Right lobe of liver (tissue), 6 donors: ENCODE measurements at regions not wholly inside any gene's neighbourhood (a gene's known extent, or its start where the extent isn't known, plus 50 kb on each side); places are given as distances from the start of the nearest gene placed in this dataset.

Source experiments
- ATAC-seq, 4 donors: fragments of 200-7000 bp; cut with Tn5 transposase; one replicate each; pipeline ENCODE4 v1.9.1; 2020; ENCODE audit warnings: mild to moderate bottlenecking in 4 of 4, moderate library complexity in 4 of 4
- DNase-seq, 3 donors: peaks; one replicate each; pipeline ENCODE4 v3.0.0-alpha.2; 2020
- H3K27ac ChIP-seq, 3 donors: fragments of 200-600 bp; one replicate each; pipeline ENCODE4 v1.8.0; 2022
- H3K27me3 ChIP-seq, 2 donors: fragments of 200-600 bp; one replicate each; pipeline ENCODE4 v1.8.0; 2022
- H3K36me3 ChIP-seq, 4 donors: fragments of 200-600 bp; sonication (generic) in 1 of 4; one replicate each; pipeline versions ENCODE4 v1.5.1 to v1.8.0; 2017 to 2022; ENCODE audit warnings: control low read depth in 1 of 4
- H3K4me1 ChIP-seq, 4 donors: fragments of 200-600 bp; sonication (generic) in 1 of 4; one replicate each; pipeline versions ENCODE4 v1.5.1 to v1.8.0; 2017 to 2022; ENCODE audit warnings: control low read depth in 1 of 4
- H3K4me3 ChIP-seq, 3 donors: fragments of 200-600 bp; one replicate each; pipeline ENCODE4 v1.8.0; 2022
- H3K9me3 ChIP-seq, 4 donors: fragments of 200-600 bp; sonication (generic) in 1 of 4; one replicate each; pipeline versions ENCODE4 v1.5.1 to v1.8.0; 2017 to 2022; ENCODE audit warnings: control low read depth in 1 of 4
- CTCF ChIP-seq, 4 donors: fragments of 200-600 bp in 3 of 4; fragments of 450-650 bp in 1 of 4; IDR thresholded peaks; one replicate each; pipeline versions ENCODE4 v1.5.1 to v1.8.0; 2016 to 2022; ENCODE audit warnings: antibody characterized with exemption in 4 of 4, mild to moderate bottlenecking in 2 of 4
- POLR2A ChIP-seq: fragments of 450-650 bp; IDR thresholded peaks from one replicate; pipeline ENCODE4 v1.6.1; 2017; ENCODE audit warnings: antibody characterized with exemption, mild to moderate bottlenecking
- WGBS: methylation state at CpG from one replicate; pipeline ENCODE4 v1.1.6; 2018; ENCODE audit warnings: low coverage, low lambda C conversion rate; ENCODE audit not compliant: insufficient coverage; ENCODE audit errors: missing lambda C conversion rate; 5-methylcytosine and 5-hydroxymethylcytosine counted together
- intact Hi-C, 2 donors: fragments of 100-400 bp; cut with DNase I; formaldehyde crosslinking; loops; one replicate each; pipeline versions ENCODE4 v1.11.2 to v1.14.1; 2022
- donor health status: DM: no; HTN: yes; CAD: no.
- donor health status: DM: no; HTN: no; CAD: no.
- donor health status: DM: no; HTN: no; CAD: no.
- donor health status: DM: no; HTN: yes; CAD: no.
- donor health status: DM: no; HTN: yes; CAD: no.

DNA sequence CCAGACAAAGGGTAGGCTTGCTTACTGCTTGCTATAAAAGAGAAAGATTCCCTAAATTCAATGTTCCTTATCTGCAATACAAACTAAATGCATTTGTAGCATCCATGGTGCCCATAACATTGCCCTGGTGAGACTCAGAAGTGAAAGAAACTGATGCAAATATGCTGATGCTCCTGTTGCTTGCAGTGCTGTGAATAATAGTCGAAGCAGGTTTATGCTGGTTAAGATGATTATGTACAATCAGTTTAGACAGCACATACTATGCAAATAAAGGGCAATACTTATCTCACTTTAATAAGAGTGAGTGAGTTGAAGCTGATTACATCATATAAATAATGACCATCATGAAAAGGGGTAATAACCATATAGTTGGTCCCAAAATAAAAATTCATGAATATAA, 215.5 kb downstream of the SNCAIP start:
- no peaks in the 10 kb centered on the region for H3K4me1 ChIP-seq
- DNase-seq (no peak), ATAC-seq (no peak)
- H3K9me3 ChIP-seq: no peaks in the 10 kb centered on the region
- no peaks in the 10 kb centered on the region for H3K27me3 ChIP-seq
- no peak overlapping the region for H3K4me3 ChIP-seq
- H3K27ac ChIP-seq: no peak overlapping the region
- H3K36me3 ChIP-seq: no peaks in the 10 kb centered on the region
- 100% methylated on average over 1 of the region's 1 CpG for WGBS
- no peak for TF ChIP-seq CTCF (IDR thresholded peaks at IDR 0.05)
- TF ChIP-seq POLR2A: no peak
- intact Hi-C loops: no loop called here

DNA sequence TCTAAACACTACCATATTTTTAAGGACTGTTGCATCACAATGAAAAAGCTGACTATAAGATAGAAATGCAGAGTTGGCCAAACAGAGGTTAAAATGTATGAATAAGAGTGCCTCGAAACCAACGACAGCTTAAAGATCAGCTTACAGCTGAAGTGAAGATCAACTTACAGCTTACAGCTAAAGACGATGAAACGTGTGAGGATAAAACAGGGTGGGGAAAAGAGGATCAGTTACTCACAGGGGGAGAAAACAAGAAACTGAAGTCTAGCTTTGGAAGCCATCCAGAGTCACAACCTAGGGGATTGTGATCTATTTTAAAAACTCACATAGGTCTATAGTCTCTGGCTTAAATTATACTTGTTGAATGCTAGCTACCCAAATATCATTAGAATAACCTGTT, 220.0 kb downstream of the SNCAIP start:
- ATAC-seq: no peak
- Histone ChIP-seq H3K27me3 (no peaks in the 10 kb centered on the region), H3K27ac (no peak overlapping the region), H3K4me1 (no peaks in the 10 kb centered on the region), H3K36me3 (no peaks in the 10 kb centered on the region), H3K4me3 (no peak overlapping the region), H3K9me3 (no peaks in the 10 kb centered on the region)
- 32% methylated on average over 4 of the region's 4 CpGs for WGBS
- DNase-seq: no peak
- intact Hi-C loops: no loop called here
- TF ChIP-seq POLR2A: no peak
- TF ChIP-seq CTCF (IDR thresholded peaks at IDR 0.05): no peak

GRCh38 chr5:122533825-122534224, 221.8 kb downstream of the SNCAIP start:
- DNase-seq: no peak
- Histone ChIP-seq H3K9me3 (no peaks in the 10 kb centered on the region), H3K27me3 (no peaks in the 10 kb centered on the region), H3K27ac (no peak overlapping the region), H3K4me1 (no peaks in the 10 kb centered on the region), H3K4me3 (no peak overlapping the region), H3K36me3 (no peaks in the 10 kb centered on the region)
- no peak for ATAC-seq
- intact Hi-C loops: no loop called here
- TF ChIP-seq POLR2A (no peak), CTCF (IDR thresholded peaks at IDR 0.05) (no peak)

- Histone ChIP-seq H3K4me3 (no peak overlapping the region), H3K27ac (no peak overlapping the region), H3K9me3 (no peaks in the 10 kb centered on the region), H3K36me3 (no peaks in the 10 kb centered on the region), H3K27me3 (no peaks in the 10 kb centered on the region), H3K4me1 (no peaks in the 10 kb centered on the region)
- TF ChIP-seq POLR2A: no peak
- no peak for TF ChIP-seq CTCF (IDR thresholded peaks at IDR 0.05)
- intact Hi-C loops: no loop called here
- ATAC-seq (no peak), DNase-seq (no peak)
- WGBS: 75% methylated on average over 2 of the region's 2 CpGs
These were observed 222.8 kb downstream of the SNCAIP start for GRCh38 chr5:122534829-122535228.

DNA sequence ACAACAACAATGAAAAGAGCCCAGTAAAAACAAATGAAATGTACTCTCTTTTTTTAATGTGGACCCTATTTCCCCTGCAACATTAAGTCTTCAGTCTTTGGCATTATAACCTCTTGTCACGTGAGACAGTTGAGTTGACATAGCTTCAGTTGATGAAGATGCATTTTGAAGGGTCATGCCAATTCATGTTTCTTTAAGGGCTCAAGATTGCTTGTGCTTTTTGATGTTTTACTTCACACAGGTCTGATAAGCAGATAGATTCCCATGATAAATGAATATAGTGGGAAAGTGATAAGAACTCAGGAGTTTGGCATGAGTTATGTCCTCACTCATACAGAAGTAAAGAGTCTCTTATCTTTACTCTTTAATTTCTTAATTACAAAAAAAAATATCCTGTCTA, 229.4 kb downstream of the SNCAIP start:
- no peak for DNase-seq
- Histone ChIP-seq H3K4me3 (no peak overlapping the region), H3K27ac (no peak overlapping the region), H3K27me3 (no peaks in the 10 kb centered on the region), H3K36me3 (no peaks in the 10 kb centered on the region), H3K9me3 (no peaks in the 10 kb centered on the region), H3K4me1 (no peaks in the 10 kb centered on the region)
- ATAC-seq: no peak
- no peak for TF ChIP-seq POLR2A
- TF ChIP-seq CTCF (IDR thresholded peaks at IDR 0.05): no peak
- 64% methylated on average over 1 of the region's 1 CpG for WGBS
- intact Hi-C loops: no loop called here
